Central memory CD8-positive, alpha-beta T cell (primary cell): ENCODE measurements at regions not wholly inside any gene's neighbourhood (a gene's known extent, or its start where the extent isn't known, plus 50 kb on each side); places are given as distances from the start of the nearest gene placed in this dataset.

ENCODE experiments used
- ATAC-seq: fragments of 150-1000 bp; cut with Tn5 transposase; replicated peaks from 2 replicates; pipeline ENCODE4 v1.10.0; 2022; ENCODE audit warnings: mild to moderate bottlenecking, moderate FRiP score, moderate number of reproducible peaks; ENCODE audit not compliant: poor library complexity, severe bottlenecking; ENCODE audit errors: extremely low read depth
- DNase-seq, 2 donors: peaks; one replicate each; pipeline ENCODE4 v3.0.0; 2021; ENCODE audit warnings: low spot score in 2 of 2
- H3K27ac Mint-ChIP-seq: one replicate; pipeline ENCODE4 v1.8.0; 2022; ENCODE audit warnings: low read depth, mild to moderate bottlenecking, moderate library complexity, mixed read lengths
- H3K27me3 Mint-ChIP-seq: one replicate; pipeline ENCODE4 v1.8.0; 2022; ENCODE audit warnings: mixed read lengths
- H3K36me3 Mint-ChIP-seq: one replicate; pipeline ENCODE4 v1.8.0; 2022; ENCODE audit warnings: mild to moderate bottlenecking, moderate library complexity, mixed read lengths; ENCODE audit not compliant: insufficient read depth
- H3K4me1 Mint-ChIP-seq: one replicate; pipeline ENCODE4 v1.8.0; 2022; ENCODE audit warnings: mixed read lengths
- H3K4me3 Mint-ChIP-seq: one replicate; pipeline ENCODE4 v1.8.0; 2022; ENCODE audit warnings: mild to moderate bottlenecking, moderate library complexity, mixed read lengths
- H3K9me3 Mint-ChIP-seq: one replicate; pipeline ENCODE4 v1.8.0; 2022; ENCODE audit warnings: mixed read lengths

DNA sequence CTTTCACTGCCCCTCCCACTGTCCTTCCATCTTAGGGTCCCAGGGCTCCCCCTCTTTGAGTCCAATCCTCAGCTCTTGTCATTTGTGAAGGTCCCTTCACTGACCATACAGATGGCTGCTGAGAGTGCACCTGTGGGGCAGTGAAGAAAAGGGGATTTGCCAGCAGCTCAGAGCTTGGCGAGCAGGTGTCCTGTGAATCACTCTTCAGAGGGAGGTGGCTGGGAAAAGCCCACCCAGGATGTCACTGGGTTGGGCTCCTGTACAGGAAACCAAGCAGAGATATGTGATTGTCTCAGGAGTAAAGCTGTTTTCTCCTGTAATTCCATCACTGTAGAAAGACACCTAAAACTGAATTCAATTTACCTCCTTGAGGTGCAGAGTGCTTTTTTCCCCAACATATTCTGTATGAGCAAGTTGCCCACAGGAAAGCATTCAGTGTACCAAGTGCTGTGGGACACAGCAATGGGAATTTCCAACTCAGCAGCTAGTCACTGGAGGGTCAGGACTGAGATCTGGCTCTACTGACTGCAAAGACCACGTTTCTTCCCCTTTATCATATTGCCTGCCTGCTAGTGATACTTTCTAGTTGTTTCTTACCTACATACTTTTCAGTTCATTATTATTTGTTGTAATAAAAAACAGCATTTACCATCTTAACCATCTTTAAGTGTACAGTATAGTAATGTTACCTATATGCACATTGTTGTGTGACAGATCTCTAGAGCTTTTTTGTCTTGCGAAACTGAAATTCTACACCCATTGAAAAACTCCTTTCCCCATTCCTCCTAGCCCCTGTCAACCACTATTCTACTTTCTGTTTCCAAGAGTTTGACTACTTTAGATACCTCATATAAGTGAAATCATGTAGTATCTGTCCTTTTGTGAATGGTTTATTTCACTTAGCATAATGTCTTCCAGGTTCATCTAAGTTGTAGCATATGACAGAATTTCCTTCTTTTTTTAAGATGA, 239.1 kb downstream of the TSN start:
- Mint-ChIP-seq H3K36me3 (no peaks in the 10 kb centered on the region), H3K27ac (no peak overlapping the region), H3K4me3 (no peak overlapping the region), H3K9me3 (no peaks in the 10 kb centered on the region), H3K4me1 (no peaks in the 10 kb centered on the region), H3K27me3 (peaks cover 46% of the 10 kb centered on the region)
- DNase-seq (no peak), ATAC-seq (no peak)

DNA sequence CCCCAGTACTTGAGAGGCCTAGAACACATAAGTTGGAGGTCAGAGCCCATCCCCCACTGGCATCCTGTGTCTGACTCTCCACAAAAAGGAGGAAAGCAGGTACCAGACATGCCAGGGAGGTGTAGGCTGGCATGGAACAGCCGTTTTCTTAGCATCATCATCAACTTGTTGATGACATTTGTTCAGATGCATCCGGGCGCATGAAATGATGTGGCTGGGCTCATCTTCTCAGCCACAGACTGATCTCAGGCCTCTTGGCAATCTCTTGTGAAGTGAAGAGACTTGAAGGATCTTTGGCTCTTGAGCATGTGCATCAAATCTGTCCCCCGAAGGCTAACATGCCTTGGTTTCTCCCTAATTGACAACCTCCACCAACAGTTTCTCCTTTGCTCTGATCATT, 243.3 kb downstream of the TSN start:
- Mint-ChIP-seq H3K27ac (no peak overlapping the region), H3K27me3 (peaks cover 41% of the 10 kb centered on the region), H3K36me3 (no peaks in the 10 kb centered on the region), H3K4me3 (no peak overlapping the region), H3K4me1 (no peaks in the 10 kb centered on the region), H3K9me3 (no peaks in the 10 kb centered on the region)
- ATAC-seq (no peak), DNase-seq (no peak)

DNA sequence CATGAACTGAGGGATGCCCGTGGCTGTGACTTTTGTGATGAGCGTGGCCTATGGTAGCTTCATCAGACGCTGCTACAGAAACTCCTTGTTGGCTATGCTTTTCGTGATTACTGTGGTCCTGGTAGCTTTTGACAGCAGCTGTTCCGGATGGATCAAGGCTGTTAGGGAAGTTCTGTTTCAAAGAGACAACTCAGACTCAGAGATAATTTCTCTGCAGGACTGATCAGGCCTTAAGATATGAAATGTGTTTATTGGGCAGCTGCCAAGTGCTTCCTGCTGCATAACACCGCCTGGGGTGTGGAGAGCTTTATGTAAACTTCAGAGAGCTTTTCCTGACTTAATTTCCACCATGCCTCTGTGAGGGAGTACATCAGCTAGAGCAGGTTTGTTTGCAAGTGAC, 243.8 kb downstream of the TSN start:
- DNase-seq, result no peak
- no peak overlapping the region for H3K27ac Mint-ChIP-seq
- no peaks in the 10 kb centered on the region for H3K9me3 Mint-ChIP-seq

DNA sequence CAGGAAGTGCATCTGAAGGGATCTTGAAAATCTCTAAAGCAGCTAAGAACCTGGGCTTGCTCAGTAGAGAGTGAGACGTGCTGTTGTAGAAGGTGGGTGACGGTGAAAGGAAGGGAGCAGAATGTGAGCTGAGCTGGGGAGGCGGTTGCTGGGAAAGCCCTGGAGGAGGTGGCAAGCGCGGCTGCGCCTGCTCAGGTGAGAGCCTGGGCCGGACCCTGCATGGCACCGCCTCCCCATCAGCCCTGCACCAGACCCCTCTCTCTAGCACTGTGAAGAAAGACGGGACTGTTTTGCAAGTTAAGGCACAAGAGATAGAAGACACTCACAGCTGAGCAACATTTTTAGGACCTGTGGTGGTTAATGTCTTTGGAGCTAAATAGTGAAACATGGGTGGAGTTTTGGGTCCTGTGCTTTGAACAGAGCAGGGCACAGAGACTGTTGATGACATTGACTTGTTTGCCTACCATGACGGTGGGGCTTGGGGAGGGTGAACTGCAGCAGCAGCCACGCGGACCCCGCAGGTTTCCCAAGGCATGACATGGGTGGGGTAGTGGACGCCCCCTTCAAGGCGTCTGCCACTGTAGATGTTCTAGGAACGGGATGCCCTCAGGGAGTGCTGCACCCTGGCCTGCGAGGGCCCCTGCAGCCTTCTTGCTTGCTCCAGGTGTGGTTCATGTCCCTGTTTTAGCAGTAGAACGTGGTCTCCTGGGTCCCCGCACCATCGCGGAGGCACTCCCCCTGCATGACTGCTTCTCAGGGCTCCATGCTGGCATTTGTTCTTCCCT, 245.3 kb downstream of the TSN start:
- DNase-seq (no peak), ATAC-seq (no peak)
- Mint-ChIP-seq H3K27ac (no peak overlapping the region), H3K4me3 (no peak overlapping the region), H3K36me3 (no peaks in the 10 kb centered on the region), H3K9me3 (no peaks in the 10 kb centered on the region), H3K4me1 (no peaks in the 10 kb centered on the region), H3K27me3 (peaks cover 24% of the 10 kb centered on the region)

More for the DNA sequence above, 243.8 kb downstream of the TSN start:
- Mint-ChIP-seq H3K27me3 (peaks cover 39% of the 10 kb centered on the region), H3K4me1 (no peaks in the 10 kb centered on the region), H3K4me3 (no peak overlapping the region), H3K36me3 (no peaks in the 10 kb centered on the region)
- no peak for ATAC-seq

DNA sequence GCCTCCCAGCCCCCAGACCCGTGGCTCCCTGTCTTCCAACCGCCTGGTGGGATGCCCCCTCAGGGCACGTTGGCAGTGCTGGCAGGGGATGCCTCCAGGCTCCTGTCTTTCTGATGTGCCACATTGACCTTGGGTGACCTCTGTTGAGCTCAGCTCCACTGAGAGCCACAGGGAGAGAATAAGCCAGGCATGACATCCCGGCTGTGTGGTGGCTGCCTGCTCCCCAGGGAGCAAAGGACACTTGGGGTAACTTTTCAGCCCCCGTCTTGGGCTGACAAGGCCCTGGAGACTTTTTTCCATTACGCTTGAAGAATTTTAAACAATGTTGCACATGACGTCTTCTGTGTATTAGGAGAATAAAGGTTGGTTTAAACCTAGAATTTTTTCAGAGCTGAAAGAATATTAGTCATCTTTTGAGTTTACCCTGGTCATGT, 246.0 kb downstream of the TSN start:
- ATAC-seq, result no peak
- H3K36me3 Mint-ChIP-seq, result no peaks in the 10 kb centered on the region

DNA sequence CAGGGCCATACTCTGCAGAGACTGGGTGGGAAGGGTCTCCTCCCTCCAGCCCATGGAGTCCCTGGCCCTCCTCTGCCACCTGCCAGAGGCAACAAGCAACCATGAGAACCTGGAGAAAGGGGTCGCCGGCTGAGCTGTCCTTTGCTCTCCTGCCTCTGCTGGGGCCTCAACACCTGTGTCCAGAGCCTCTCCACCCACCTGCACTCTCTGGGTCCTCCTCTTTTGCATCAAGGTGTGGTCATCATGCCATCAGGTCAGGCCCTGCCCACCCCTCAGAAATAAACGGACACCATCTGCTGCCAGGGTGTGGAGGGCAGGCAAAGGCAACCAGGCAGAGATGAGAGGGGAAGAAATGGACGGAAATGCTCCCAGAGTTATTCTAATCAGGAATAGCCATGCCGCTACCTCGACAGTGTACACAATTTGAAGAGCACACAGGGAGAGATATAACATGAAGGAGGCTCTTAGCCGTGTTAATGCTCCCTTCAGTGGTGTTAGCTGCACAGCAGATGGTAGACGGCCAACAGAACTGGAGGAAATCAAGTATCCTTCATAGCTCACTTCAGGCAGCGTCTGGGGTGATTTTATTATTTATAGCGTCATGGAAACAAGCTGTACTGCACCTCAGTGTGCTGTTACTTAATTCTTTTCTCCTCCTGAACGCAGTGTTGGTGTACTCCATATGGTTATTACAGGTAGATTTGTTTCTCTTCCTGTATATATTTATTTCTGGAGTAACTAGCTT, 247.9 kb downstream of the TSN start:
- Mint-ChIP-seq H3K9me3 (no peaks in the 10 kb centered on the region), H3K36me3 (no peaks in the 10 kb centered on the region), H3K27me3 (peaks cover 14% of the 10 kb centered on the region), H3K4me1 (no peaks in the 10 kb centered on the region), H3K27ac (no peak overlapping the region), H3K4me3 (no peak overlapping the region)
- DNase-seq (no peak), ATAC-seq (no peak)

More for the DNA sequence above, 246.0 kb downstream of the TSN start:
- no peak overlapping the region for H3K4me3 Mint-ChIP-seq
- H3K27ac Mint-ChIP-seq, result no peak overlapping the region
- peaks cover 17% of the 10 kb centered on the region for H3K27me3 Mint-ChIP-seq
- no peaks in the 10 kb centered on the region for H3K4me1 Mint-ChIP-seq
- no peaks in the 10 kb centered on the region for H3K9me3 Mint-ChIP-seq
- no peak for DNase-seq

DNA sequence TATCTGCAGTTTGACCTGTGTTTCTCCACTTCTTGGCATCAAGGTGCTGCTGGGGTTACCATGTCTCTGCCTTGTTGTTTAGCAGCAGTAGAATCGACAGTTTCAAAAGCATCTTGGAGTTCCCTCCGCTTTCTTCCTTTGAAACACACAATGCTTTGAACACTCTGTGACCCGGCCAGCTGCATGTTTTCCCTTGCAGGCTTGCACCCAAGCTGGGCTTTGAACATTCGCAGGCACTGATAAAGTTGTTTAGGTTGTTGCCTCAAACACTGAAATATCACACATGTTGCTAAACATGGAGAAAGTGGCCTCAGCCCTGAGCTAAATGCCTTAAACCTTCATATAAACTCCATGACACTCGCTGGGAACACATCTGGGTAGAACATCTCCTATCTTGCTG, 251.7 kb downstream of the TSN start:
- Mint-ChIP-seq H3K36me3 (no peaks in the 10 kb centered on the region), H3K4me3 (no peak overlapping the region), H3K27ac (no peak overlapping the region), H3K9me3 (no peaks in the 10 kb centered on the region), H3K27me3 (peaks cover 16% of the 10 kb centered on the region), H3K4me1 (no peaks in the 10 kb centered on the region)
- no peak for ATAC-seq
- DNase-seq, result no peak

DNA sequence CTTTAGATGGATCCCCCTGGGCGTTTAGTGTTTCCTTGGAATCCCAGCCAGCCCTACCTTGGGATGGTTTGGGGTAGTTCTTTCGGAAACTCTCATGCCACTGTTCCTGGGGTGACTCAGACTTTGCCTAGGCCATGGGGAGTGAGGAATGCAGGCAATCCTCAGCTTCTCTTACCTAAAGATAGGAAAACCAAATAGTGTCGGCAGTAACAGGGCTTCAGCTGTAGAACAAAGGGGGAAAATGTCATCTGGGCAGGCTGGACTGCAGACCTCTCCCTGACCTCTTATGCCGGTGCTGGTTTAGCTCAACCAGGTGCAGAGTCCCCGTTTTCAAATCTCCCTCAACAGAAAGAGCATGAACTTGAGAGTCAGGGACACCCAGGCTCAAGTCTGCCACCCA, 252.1 kb downstream of the TSN start:
- Mint-ChIP-seq H3K4me3 (no peak overlapping the region), H3K9me3 (no peaks in the 10 kb centered on the region), H3K4me1 (no peaks in the 10 kb centered on the region), H3K27me3 (peaks cover 16% of the 10 kb centered on the region), H3K36me3 (no peaks in the 10 kb centered on the region), H3K27ac (no peak overlapping the region)
- ATAC-seq (no peak), DNase-seq (no peak)

DNA sequence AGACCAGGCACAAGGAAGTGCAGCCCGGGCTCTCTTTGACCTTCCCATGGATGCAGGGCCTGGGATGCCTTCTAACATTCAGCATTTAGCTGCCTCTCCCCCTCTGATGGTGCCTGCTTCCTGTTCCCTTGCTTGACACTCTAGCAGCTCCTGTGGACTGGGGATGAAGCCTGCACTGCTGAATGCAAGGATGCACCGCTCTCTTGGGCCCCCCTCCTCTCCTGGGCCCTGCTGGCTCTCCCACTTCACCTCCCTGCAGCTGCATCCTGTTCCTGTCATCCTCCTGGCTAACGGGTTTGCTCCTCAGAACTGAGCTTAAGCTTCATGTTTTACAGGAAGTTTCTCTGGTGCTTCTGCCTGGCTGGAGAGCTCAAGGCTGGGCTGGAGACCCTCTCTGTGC, 254.1 kb downstream of the TSN start:
- Mint-ChIP-seq H3K9me3 (no peaks in the 10 kb centered on the region), H3K4me3 (no peak overlapping the region), H3K27ac (no peak overlapping the region), H3K36me3 (no peaks in the 10 kb centered on the region), H3K27me3 (peaks cover 16% of the 10 kb centered on the region), H3K4me1 (no peaks in the 10 kb centered on the region)
- ATAC-seq, result no peak
- no peak for DNase-seq

DNA sequence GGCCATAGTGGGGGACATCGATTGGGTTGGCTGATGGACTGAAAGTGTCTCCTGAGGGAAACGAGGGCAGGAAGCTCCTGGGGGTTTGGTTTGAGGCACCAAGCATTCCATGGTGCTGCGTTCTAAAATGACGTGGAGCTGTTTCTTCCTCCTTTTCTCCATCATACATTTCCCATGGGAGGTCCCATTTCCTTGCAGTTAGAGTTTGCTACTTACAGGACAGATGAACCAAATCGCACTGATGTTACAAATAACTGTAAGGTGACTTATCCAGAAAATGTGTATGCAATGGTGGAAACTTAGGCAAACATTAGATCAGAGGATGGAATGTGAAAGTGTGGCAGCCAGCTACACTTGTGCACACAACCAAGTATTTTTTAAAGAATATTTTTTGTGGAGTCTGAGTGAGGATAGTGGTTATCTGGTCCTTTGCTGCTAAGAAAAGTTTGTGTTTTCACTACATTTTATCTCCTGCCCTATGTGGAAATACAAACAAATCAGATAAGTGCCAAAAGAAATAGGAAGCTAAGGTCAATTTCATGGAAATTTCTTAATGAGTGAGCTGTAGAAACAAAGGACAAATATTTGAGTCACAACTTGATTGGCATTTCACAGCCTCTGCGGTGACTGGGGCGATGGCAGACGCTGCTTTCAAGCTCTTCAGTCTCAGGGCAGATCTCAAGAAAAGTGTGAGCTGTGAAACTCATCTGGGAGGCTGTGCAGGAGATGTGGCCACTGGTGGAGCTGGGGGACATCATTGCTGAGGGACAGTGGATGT, 256.2 kb downstream of the TSN start:
- no peak overlapping the region for H3K4me3 Mint-ChIP-seq
- DNase-seq, result no peak
- H3K9me3 Mint-ChIP-seq, result no peaks in the 10 kb centered on the region

DNA sequence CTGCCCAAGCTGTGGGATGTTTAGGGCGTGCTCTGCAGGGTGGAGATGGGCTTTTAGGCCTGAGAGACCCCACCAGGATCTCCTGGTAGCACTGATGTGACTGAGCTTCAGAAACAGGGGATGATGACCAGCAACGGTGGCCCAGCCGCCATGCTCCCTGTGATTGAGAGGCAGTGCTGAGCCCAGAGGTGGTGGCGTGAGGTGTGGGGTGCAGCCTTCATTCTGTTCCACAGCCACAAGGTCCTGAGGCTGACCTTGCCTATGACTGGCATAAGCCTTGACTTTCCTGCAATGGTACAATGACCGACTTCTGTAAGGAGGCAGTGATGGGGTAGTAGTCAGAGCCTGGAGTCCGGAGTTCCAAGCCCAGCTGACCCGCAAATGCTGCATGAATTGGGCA, 263.3 kb downstream of the TSN start:
- Mint-ChIP-seq H3K27me3 (peaks cover 17% of the 10 kb centered on the region), H3K27ac (no peak overlapping the region), H3K4me3 (no peak overlapping the region), H3K9me3 (no peaks in the 10 kb centered on the region), H3K4me1 (no peaks in the 10 kb centered on the region), H3K36me3 (peaks cover 2% of the 10 kb centered on the region)
- no peak for ATAC-seq
- DNase-seq, result no peak

More for the DNA sequence above, 256.2 kb downstream of the TSN start:
- H3K27me3 Mint-ChIP-seq, result peaks cover 16% of the 10 kb centered on the region
- H3K4me1 Mint-ChIP-seq, result no peaks in the 10 kb centered on the region
- no peaks in the 10 kb centered on the region for H3K36me3 Mint-ChIP-seq
- H3K27ac Mint-ChIP-seq, result no peak overlapping the region
- ATAC-seq, result no peak

DNA sequence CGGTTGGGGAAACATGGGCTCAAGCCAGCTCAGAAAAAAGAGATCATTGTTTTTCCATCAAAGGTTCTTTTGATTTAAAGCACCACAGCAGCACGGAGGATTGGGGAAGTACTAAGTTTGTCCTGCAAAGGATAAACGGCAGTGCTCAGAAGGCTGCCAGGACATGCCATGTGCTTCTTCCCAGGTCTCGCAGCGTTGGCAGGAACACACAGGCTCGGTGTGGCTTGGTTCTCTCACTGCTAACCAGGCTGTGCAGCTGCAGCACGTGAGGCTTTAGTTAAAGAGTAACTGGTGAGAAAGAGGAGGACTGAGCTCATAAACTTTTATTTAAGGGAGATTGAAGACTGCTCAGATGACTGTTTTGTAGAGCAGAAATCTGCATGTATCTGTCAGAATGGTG, 264.3 kb downstream of the TSN start:
- Mint-ChIP-seq H3K9me3 (no peaks in the 10 kb centered on the region), H3K4me1 (no peaks in the 10 kb centered on the region), H3K27me3 (peaks cover 20% of the 10 kb centered on the region), H3K27ac (no peak overlapping the region), H3K4me3 (no peak overlapping the region), H3K36me3 (peaks cover 2% of the 10 kb centered on the region)
- DNase-seq (no peak), ATAC-seq (no peak)
